ENCODE measurements at regions not wholly inside any gene's neighbourhood (a gene's known extent, or its start where the extent isn't known, plus 50 kb on each side); places are given as distances from the start of the nearest gene placed in this dataset.

GRCh38 chr10:129344731-129345355 lies 122.2 kb upstream of the MGMT start:
- no peak for DNase-seq
- TF ChIP-seq GATA1 (IDR thresholded peaks at IDR 0.05; ENCODE audit: low read depth, low read length), result no peak

- DNase-seq, result no peak
- TF ChIP-seq POLR2A (IDR thresholded peaks at IDR 0.05; ENCODE audit: low read length) (no peak), GATA1 (IDR thresholded peaks at IDR 0.05; ENCODE audit: low read depth, low read length) (no peak)
These were observed 121.3 kb upstream of the MGMT start for GRCh38 chr10:129345763-129346162.

- no peak for TF ChIP-seq POLR2A (IDR thresholded peaks at IDR 0.05; ENCODE audit: low read length)
- no peak for TF ChIP-seq GATA1 (IDR thresholded peaks at IDR 0.05; ENCODE audit: low read depth, low read length)
- no peak for DNase-seq
These were observed 116.4 kb upstream of the MGMT start for GRCh38 chr10:129350690-129351089.

GRCh38 chr10:129353101-129353500 lies 113.9 kb upstream of the MGMT start:
- no peak for TF ChIP-seq POLR2A (IDR thresholded peaks at IDR 0.05; ENCODE audit: low read length)
- TF ChIP-seq GATA1 (IDR thresholded peaks at IDR 0.05; ENCODE audit: low read depth, low read length), result no peak
- no peak for DNase-seq

GRCh38 chr10:129360046-129360445 lies 107.0 kb upstream of the MGMT start:
- TF ChIP-seq GATA1 (IDR thresholded peaks at IDR 0.05; ENCODE audit: low read depth, low read length) (no peak), POLR2A (IDR thresholded peaks at IDR 0.05; ENCODE audit: low read length) (no peak)
- DNase-seq, result no peak

GRCh38 chr10:129361676-129362376 lies 105.2 kb upstream of the MGMT start:
- no peak for DNase-seq
- TF ChIP-seq POLR2A (IDR thresholded peaks at IDR 0.05; ENCODE audit: low read length), result no peak
- no peak for TF ChIP-seq GATA1 (IDR thresholded peaks at IDR 0.05; ENCODE audit: low read depth, low read length)

GRCh38 chr10:129364949-129365348 lies 102.1 kb upstream of the MGMT start:
- DNase-seq, result no peak
- TF ChIP-seq POLR2A (IDR thresholded peaks at IDR 0.05; ENCODE audit: low read length) (no peak), GATA1 (IDR thresholded peaks at IDR 0.05; ENCODE audit: low read depth, low read length) (no peak)

GRCh38 chr10:129365767-129366402 lies 101.2 kb upstream of the MGMT start:
- peak; percentile 21 to 38 for DNase-seq
- TF ChIP-seq GATA1 (IDR thresholded peaks at IDR 0.05; ENCODE audit: low read depth, low read length) (no peak), POLR2A (IDR thresholded peaks at IDR 0.05; ENCODE audit: low read length) (no peak)

- no peak for TF ChIP-seq POLR2A (IDR thresholded peaks at IDR 0.05; ENCODE audit: low read length)
- TF ChIP-seq GATA1 (IDR thresholded peaks at IDR 0.05; ENCODE audit: low read depth, low read length), result no peak
- DNase-seq, result no peak
These were observed 100.6 kb upstream of the MGMT start for GRCh38 chr10:129366450-129366849.

GRCh38 chr10:129369566-129369965 lies 97.5 kb upstream of the MGMT start:
- TF ChIP-seq POLR2A (IDR thresholded peaks at IDR 0.05; ENCODE audit: low read length), result no peak
- no peak for TF ChIP-seq GATA1 (IDR thresholded peaks at IDR 0.05; ENCODE audit: low read depth, low read length)
- DNase-seq, result no peak

- no peak for DNase-seq
- no peak for TF ChIP-seq GATA1 (IDR thresholded peaks at IDR 0.05; ENCODE audit: low read depth, low read length)
- TF ChIP-seq POLR2A (IDR thresholded peaks at IDR 0.05; ENCODE audit: low read length), result no peak
These were observed 95.5 kb upstream of the MGMT start for GRCh38 chr10:129371541-129371940.

GRCh38 chr10:129372172-129372571 lies 94.9 kb upstream of the MGMT start:
- no peak for TF ChIP-seq GATA1 (IDR thresholded peaks at IDR 0.05; ENCODE audit: low read depth, low read length)
- TF ChIP-seq POLR2A (IDR thresholded peaks at IDR 0.05; ENCODE audit: low read length), result no peak
- no peak for DNase-seq

- no peak for DNase-seq
- TF ChIP-seq POLR2A (IDR thresholded peaks at IDR 0.05; ENCODE audit: low read length) (no peak), GATA1 (IDR thresholded peaks at IDR 0.05; ENCODE audit: low read depth, low read length) (no peak)
These were observed 93.8 kb upstream of the MGMT start for GRCh38 chr10:129373231-129373630.

- TF ChIP-seq POLR2A (IDR thresholded peaks at IDR 0.05; ENCODE audit: low read length), result no peak
- no peak for TF ChIP-seq GATA1 (IDR thresholded peaks at IDR 0.05; ENCODE audit: low read depth, low read length)
- no peak for DNase-seq
These were observed 93.3 kb upstream of the MGMT start for GRCh38 chr10:129373718-129374117.

GRCh38 chr10:129375171-129375570 lies 91.9 kb upstream of the MGMT start:
- TF ChIP-seq GATA1 (IDR thresholded peaks at IDR 0.05; ENCODE audit: low read depth, low read length), result no peak
- TF ChIP-seq POLR2A (IDR thresholded peaks at IDR 0.05; ENCODE audit: low read length), result no peak
- no peak for DNase-seq

Measured in erythroblast (primary cell).